ENCODE measurements at regions not wholly inside any gene's neighbourhood (a gene's known extent, or its start where the extent isn't known, plus 50 kb on each side); places are given as distances from the start of the nearest gene placed in this dataset.

DNA sequence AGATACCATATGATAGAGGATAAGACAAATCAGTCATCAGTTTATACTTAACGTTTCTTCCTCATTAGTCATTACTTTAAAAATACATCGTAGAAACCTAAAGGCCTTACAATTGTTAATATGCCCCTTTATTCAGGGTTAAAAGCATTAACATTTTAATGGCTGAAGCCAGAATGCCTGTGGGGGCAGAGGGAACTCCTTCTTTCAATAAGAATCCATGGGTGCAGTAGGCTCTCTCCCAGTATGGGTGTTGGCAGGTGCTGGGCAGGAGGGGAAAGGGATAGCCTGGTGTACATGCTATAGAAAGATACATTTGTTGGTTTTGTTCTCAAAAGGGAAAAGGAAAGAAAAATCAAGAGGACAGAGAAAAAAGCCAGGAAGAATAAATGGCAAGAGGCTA, 1035.7 kb upstream of the POU3F3 start:
- TF ChIP-seq POLR2A (IDR thresholded peaks at IDR 0.05) = no peak
- TF ChIP-seq CTCF (IDR thresholded peaks at IDR 0.05) = no peak
